ENCODE measurements at regions not wholly inside any gene's neighbourhood (a gene's known extent, or its start where the extent isn't known, plus 50 kb on each side); places are given as distances from the start of the nearest gene placed in this dataset.
"Not testable (repeated sequence)": the region's sequence is repeated elsewhere in the genome, so short reads cannot be mapped to it uniquely, and the experiment has no call there.

GRCh38 chr10:9824631-9825071 lies 1193.0 kb upstream of the CELF2 start:
- DNase-seq (ENCODE audit: low read depth in 2 of 2), result no peak

GRCh38 chr10:9825491-9826018 lies 1192.1 kb upstream of the CELF2 start:
- DNase-seq (ENCODE audit: low read depth in 2 of 2), result no peak

- DNase-seq (ENCODE audit: low read depth in 2 of 2), result no peak
These were observed 1189.6 kb upstream of the CELF2 start for GRCh38 chr10:9828110-9828509.

GRCh38 chr10:9833942-9834341 lies 1183.7 kb upstream of the CELF2 start:
- no peak for DNase-seq (ENCODE audit: low read depth in 2 of 2)

- no peak for DNase-seq (ENCODE audit: low read depth in 2 of 2)
These were observed 1183.2 kb upstream of the CELF2 start for GRCh38 chr10:9834434-9834833.

GRCh38 chr10:9845075-9845474 lies 1172.6 kb upstream of the CELF2 start:
- DNase-seq (ENCODE audit: low read depth in 2 of 2), result no peak

- DNase-seq (ENCODE audit: low read depth in 2 of 2), result no peak
These were observed 1169.4 kb upstream of the CELF2 start for GRCh38 chr10:9848278-9848677.

- DNase-seq (ENCODE audit: low read depth in 2 of 2), result no peak
These were observed 1168.7 kb upstream of the CELF2 start for GRCh38 chr10:9848981-9849380.

- no peak for DNase-seq (ENCODE audit: low read depth in 2 of 2)
These were observed 1167.3 kb upstream of the CELF2 start for GRCh38 chr10:9850415-9850814.

- no peak for DNase-seq (ENCODE audit: low read depth in 2 of 2)
These were observed 1165.9 kb upstream of the CELF2 start for GRCh38 chr10:9851808-9852207.

- no peak for DNase-seq (ENCODE audit: low read depth in 2 of 2)
These were observed 1164.0 kb upstream of the CELF2 start for GRCh38 chr10:9853405-9854355.

GRCh38 chr10:9855451-9855850 lies 1162.2 kb upstream of the CELF2 start:
- not testable (repeated sequence) for DNase-seq (ENCODE audit: low read depth in 2 of 2)

GRCh38 chr10:9858816-9859215 lies 1158.9 kb upstream of the CELF2 start:
- DNase-seq (ENCODE audit: low read depth in 2 of 2), result no peak

GRCh38 chr10:9860045-9860444 lies 1157.6 kb upstream of the CELF2 start:
- no peak for DNase-seq (ENCODE audit: low read depth in 2 of 2)

GRCh38 chr10:9863559-9864121 lies 1154.0 kb upstream of the CELF2 start:
- DNase-seq (ENCODE audit: low read depth in 2 of 2), result no peak

GRCh38 chr10:9868499-9868898 lies 1149.2 kb upstream of the CELF2 start:
- no peak for DNase-seq (ENCODE audit: low read depth in 2 of 2)

GRCh38 chr10:9869205-9869604 lies 1148.5 kb upstream of the CELF2 start:
- DNase-seq (ENCODE audit: low read depth in 2 of 2), result no peak

- DNase-seq (ENCODE audit: low read depth in 2 of 2), result no peak
These were observed 1148.0 kb upstream of the CELF2 start for GRCh38 chr10:9869606-9870176.

GRCh38 chr10:9875353-9875752 lies 1142.3 kb upstream of the CELF2 start:
- DNase-seq (ENCODE audit: low read depth in 2 of 2), result no peak

GRCh38 chr10:9877978-9878377 lies 1139.7 kb upstream of the CELF2 start:
- DNase-seq (ENCODE audit: low read depth in 2 of 2), result no peak

- DNase-seq (ENCODE audit: low read depth in 2 of 2), result no peak
These were observed 1139.3 kb upstream of the CELF2 start for GRCh38 chr10:9878383-9878782.

- no peak for DNase-seq (ENCODE audit: low read depth in 2 of 2)
These were observed 1131.9 kb upstream of the CELF2 start for GRCh38 chr10:9885761-9886160.

- DNase-seq (ENCODE audit: low read depth in 2 of 2), result no peak
These were observed 1130.9 kb upstream of the CELF2 start for GRCh38 chr10:9886772-9887171.
